Motor neuron (in vitro differentiated cells): ENCODE measurements at regions not wholly inside any gene's neighbourhood (a gene's known extent, or its start where the extent isn't known, plus 50 kb on each side); places are given as distances from the start of the nearest gene placed in this dataset.
"Not testable (repeated sequence)": the region's sequence is repeated elsewhere in the genome, so short reads cannot be mapped to it uniquely, and the experiment has no call there.

ENCODE experiments used
- ATAC-seq, 8 experiments: fragments of 200-7000 bp; cut with Tn5 transposase; replicated peaks in 6 of 8; 2 replicates each; pipeline ENCODE4 v1.8.0; 2021; ENCODE audit warnings: mild to moderate bottlenecking in 8 of 8, moderate library complexity in 8 of 8
- H3K27ac ChIP-seq, 2 donors: fragments of 250-450 bp; sonication (Bioruptor Pico); 2 replicates each; pipeline ENCODE4 v1.9.0; 2021; ENCODE audit warnings: antibody characterized with exemption in 2 of 2, mild to moderate bottlenecking in 2 of 2, moderate library complexity in 1 of 2
- H3K4me1 ChIP-seq, 2 donors: fragments of 250-450 bp; sonication (Bioruptor Pico); replicated peaks in 1 of 2; 2 replicates each; pipeline ENCODE4 v1.6.1; 2021; ENCODE audit warnings: antibody characterized with exemption in 2 of 2, mild to moderate bottlenecking in 2 of 2, moderate library complexity in 1 of 2
- H3K4me3 ChIP-seq, 5 donors: fragments of 250-450 bp; sonication (Bioruptor Pico); 2 replicates each; pipeline ENCODE4 v1.9.0; 2021; ENCODE audit warnings: antibody characterized with exemption in 5 of 5, mild to moderate bottlenecking in 5 of 5, moderate library complexity in 4 of 5
- whole genome bisulfite sequencing, 10 experiments: fragments of 450-650 bp; shearing (Covaris generic); methylation state at CpG; one replicate each; pipeline ENCODE4 v1.0.0; 2022; 5-methylcytosine and 5-hydroxymethylcytosine counted together
- in situ Hi-C, 9 experiments: fragments of 400-800 bp; cut with MboI; loops; one replicate each; pipeline ENCODE4 v1.15.0; 2021; ENCODE audit warnings: low sequenced_read_pairs in 9 of 9, low pct_unique_long_range_greater_than_20kb in 2 of 9; ENCODE audit not compliant: unreplicated experiment in 9 of 9

DNA sequence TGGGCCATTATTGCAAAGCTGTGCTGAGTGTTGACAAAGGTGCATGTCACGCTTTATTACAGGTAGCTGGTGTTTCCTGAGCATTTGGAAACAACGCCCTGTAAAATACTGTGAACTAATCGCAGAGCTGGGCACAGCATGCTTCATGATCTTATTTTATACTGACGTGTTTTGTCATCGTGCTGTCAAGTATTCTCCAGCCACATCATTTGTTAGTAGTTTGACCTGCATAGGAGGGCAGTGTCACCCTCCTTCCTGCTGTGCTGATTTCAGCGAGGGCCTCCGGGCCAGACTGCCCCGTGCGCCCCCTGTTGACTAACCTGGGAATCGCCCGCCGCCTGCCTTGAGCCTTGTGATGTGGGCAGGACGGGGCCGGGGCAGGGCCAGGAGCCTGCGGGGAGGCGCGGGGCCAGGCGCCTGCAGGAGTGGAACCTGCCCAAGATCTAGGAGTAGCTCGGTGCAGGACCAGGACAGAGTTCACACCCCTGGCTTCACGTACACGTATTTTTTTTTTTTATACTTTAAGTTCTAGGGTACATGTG lies 820.7 kb downstream of the KCNJ18 start:
- no peak for ATAC-seq
- WGBS, 10 experiments, result 46 to 75% (median 60%) methylated on average over 1 to 11 of the region's 21 CpGs; no CpG with 5 or more reads in 3 of the 10 experiments
- in situ Hi-C loops, result no loop called here

DNA sequence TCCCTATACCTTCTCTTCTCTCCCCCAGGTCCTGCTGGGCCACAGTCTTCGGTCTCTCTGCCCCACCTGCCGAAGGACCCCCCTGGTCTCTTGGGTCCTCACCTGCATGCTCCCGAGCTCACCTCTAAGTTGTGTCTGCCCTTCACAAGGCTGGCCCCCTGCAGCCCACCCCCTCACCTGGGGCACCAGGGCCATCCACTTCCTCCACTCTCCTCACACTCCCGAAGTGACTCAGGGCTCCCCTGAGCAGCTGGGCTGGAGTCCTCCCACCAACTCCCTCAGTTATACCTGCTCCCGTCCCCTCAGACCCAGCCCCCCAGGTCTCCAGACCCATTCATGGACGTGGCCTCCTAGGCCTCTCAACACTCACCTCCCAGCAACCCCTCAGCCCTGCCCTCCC lies 822.0 kb downstream of the KCNJ18 start:
- WGBS, 10 experiments, result 29% methylated on average over 1 of the region's 6 CpGs; no CpG with 5 or more reads in 9 of the 10 experiments

More for the DNA sequence above, 820.7 kb downstream of the KCNJ18 start:
- Histone ChIP-seq H3K4me3 (no peak overlapping the region), H3K27ac (no peak overlapping the region), H3K4me1 (no peaks in the 10 kb centered on the region)

GRCh38 chr17:22514767-22515320 lies 822.5 kb downstream of the KCNJ18 start:
- ATAC-seq, result no peak
- WGBS, 10 experiments, result 0 to 20% (median 20%) methylated on average over 1 of the region's 4 CpGs; no CpG with 5 or more reads in 7 of the 10 experiments
- in situ Hi-C loops, result no loop called here
- Histone ChIP-seq H3K4me1 (no peaks in the 10 kb centered on the region), H3K27ac (no peak overlapping the region), H3K4me3 (no peak overlapping the region)

More for the DNA sequence above, 822.0 kb downstream of the KCNJ18 start:
- in situ Hi-C loops, result no loop called here
- no peak for ATAC-seq
- Histone ChIP-seq H3K27ac (no peak overlapping the region), H3K4me3 (no peak overlapping the region), H3K4me1 (no peaks in the 10 kb centered on the region)

- no peaks in the 10 kb centered on the region for H3K4me1 ChIP-seq
- in situ Hi-C loops, result no loop called here
- no peak overlapping the region for H3K27ac ChIP-seq
- no peak for ATAC-seq
- WGBS, 10 experiments, result 0 to 24% (median 8%) methylated on average over 1 to 3 of the region's 5 CpGs; no CpG with 5 or more reads in 6 of the 10 experiments
- H3K4me3 ChIP-seq, result no peak overlapping the region
These were observed 823.3 kb downstream of the KCNJ18 start for GRCh38 chr17:22515599-22515998.

DNA sequence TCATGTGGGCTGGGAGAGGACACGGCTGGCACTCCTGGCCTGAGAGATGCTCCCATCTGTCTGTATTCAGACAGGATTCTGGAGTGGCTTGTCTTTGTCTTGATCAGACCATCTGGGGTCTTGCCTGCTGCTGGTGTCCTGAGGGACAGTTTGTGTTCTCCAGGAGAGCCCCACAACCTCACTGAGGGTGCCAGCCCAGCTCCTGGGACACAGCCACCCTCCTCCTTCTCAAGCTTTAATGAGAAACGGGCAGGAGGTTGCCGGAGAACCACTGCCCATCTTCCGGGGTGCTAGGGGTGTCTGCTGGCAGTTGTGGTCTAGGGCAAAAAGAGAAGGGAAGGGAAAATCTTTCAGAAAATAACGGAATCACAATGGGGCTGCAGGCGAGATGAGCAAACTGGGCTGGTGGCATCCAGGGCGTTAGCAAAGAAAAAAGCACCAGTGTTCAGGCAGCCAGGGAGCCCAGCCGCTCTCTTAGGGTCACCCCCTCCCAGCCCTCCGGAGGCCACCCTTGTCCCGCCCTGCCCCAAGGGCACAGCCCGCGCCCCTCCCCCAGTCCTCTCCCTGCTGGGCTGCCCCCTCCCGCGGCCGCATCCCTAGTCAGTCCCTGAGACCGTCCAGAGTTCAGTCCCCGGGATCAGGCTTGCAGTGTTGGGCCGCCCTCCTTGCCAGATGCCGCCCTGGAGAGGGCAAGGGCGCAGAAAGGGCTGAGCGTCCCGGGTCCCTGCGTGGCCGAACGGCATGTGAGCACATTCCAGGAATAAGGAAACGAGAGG lies 824.7 kb downstream of the KCNJ18 start:
- 0 to 65% (median 49%) methylated on average over 1 to 13 of the region's 26 CpGs; no CpG with 5 or more reads in 5 of the 10 experiments for WGBS, 10 experiments
- ATAC-seq, result no peak
- Histone ChIP-seq H3K4me3 (no peak overlapping the region), H3K27ac (no peak overlapping the region), H3K4me1 (no peaks in the 10 kb centered on the region)
- in situ Hi-C loops, result no loop called here

GRCh38 chr17:22517716-22518115 lies 825.4 kb downstream of the KCNJ18 start:
- 20 to 95% (median 61%) methylated on average over 1 to 9 of the region's 20 CpGs; no CpG with 5 or more reads in 1 of the 10 experiments for WGBS, 10 experiments
- Histone ChIP-seq H3K4me1 (no peaks in the 10 kb centered on the region), H3K27ac (no peak overlapping the region), H3K4me3 (no peak overlapping the region)
- in situ Hi-C loops, result no loop called here
- ATAC-seq, result no peak

DNA sequence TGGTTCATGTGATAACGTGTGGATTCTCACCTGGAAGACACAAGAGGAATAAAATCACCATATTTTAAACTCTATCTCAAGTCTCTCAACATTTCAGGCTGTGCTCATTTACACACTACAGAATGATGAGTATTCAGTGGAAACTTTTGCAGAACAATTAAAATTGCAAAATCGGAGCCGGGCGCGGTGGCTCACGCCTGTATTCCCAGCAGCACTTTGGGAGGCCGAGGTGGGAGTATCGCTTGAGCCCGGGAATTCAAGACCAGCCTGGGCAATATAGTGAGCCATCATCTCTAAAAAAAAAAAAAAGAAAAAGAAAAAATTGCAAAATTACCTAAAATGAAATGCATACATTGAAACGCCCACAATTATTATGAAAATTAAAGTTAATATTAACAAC lies 825.9 kb downstream of the KCNJ18 start:
- Histone ChIP-seq H3K4me3 (no peak overlapping the region), H3K4me1 (no peaks in the 10 kb centered on the region), H3K27ac (no peak overlapping the region)
- WGBS, 10 experiments, result 0 to 87% (median 72%) methylated on average over 2 to 10 of the region's 10 CpGs; no CpG with 5 or more reads in 1 of the 10 experiments
- in situ Hi-C loops, result no loop called here
- ATAC-seq, result no peak

- in situ Hi-C loops, H3K4me3 ChIP-seq, H3K27ac ChIP-seq, H3K4me1 ChIP-seq: not testable (repeated sequence)
- WGBS, 10 experiments, result 10 to 100% (median 36%) methylated on average over 1 of the region's 1 CpG; no CpG with 5 or more reads in 4 of the 10 experiments
- ATAC-seq, result peak in 3 of 8 experiments; percentile 26 to 36 (median 35)
These were observed 856.5 kb downstream of the KCNJ18 start for GRCh38 chr17:22548873-22549272.

DNA sequence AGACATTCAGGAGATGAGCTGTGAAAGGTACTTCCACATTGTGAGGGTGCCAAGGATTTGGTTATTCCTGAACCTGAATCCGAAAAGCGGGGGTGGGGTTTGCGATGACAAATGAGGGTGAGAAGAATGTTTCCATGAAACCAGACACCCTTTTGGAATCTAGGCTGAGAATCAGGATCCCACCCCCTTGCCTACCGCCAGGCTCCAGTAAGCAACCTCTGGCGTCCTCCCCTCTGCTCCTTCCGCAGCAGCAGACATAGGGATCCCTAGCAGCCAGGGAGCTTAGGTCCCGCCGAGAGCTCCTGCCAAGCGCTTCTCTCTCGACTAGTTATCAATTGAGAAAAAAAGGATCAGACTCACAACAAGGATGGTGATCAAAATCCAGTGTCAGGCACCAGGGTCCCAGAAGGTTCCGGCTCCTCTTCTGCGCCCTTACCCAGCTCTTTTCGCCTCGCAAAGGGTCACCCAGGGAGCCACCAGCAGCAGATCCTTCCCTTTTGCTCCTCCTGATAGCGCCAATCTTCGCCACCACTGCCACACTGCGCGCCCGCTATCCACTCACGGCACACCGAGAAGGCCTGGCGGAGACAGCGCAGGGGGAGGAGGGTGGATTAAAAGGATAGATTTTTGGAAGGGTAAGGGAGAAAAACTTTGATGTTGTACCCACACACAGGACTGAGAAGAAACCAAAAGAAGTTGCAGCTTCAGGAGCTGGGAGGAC lies 859.5 kb downstream of the KCNJ18 start:
- WGBS, 10 experiments, result 20 to 90% (median 73%) methylated on average over 3 to 11 of the region's 23 CpGs; no CpG with 5 or more reads in 2 of the 10 experiments
- H3K4me3 ChIP-seq, H3K27ac ChIP-seq, H3K4me1 ChIP-seq, in situ Hi-C loops, ATAC-seq: not testable (repeated sequence)

DNA sequence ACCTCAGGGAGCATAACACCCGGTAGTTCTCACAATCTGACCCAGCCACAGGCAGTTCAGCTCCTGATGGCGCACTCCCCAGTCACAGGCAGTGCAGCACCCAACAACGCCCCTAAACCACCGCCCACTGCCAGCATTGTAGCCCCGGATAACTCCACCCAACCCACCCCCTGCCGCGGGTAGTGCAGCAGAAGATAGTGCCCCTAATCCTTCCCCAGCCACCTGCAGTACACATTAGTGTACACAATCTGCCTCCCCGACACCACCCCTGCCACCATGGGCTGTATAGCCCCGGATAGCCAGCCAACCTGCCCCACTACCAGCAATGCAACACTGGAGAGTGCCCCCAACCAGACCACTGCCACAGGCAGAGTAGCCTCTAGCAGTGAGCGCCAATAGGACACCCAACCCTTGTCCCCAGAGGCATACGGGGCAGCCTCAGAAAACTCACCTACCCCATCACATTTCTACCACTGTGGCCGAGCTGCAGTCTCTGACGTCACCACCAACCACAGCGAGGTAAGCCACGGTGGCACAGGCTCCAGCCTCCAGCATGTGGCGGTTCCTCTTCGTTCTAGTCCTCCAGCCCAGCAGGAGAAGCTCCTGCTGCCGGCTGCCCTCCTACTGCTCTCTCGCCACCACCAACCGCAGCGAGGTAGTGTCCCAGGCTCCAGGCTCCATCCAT lies 877.3 kb downstream of the KCNJ18 start:
- H3K4me1 ChIP-seq, result no peaks in the 10 kb centered on the region
- ATAC-seq, result no peak
- no peak overlapping the region for H3K27ac ChIP-seq
- H3K4me3 ChIP-seq, result no peak overlapping the region
- WGBS, 10 experiments, result 29 to 100% (median 72%) methylated on average over 1 to 8 of the region's 21 CpGs; no CpG with 5 or more reads in 4 of the 10 experiments
- in situ Hi-C loops, result no loop called here

GRCh38 chr17:22570144-22570845 lies 878.0 kb downstream of the KCNJ18 start:
- WGBS, 10 experiments, result 13 to 90% (median 65%) methylated on average over 2 to 17 of the region's 17 CpGs
- Histone ChIP-seq H3K4me1 (no peaks in the 10 kb centered on the region), H3K4me3 (no peak overlapping the region), H3K27ac (no peak overlapping the region)
- in situ Hi-C loops, result no loop called here
- ATAC-seq, result no peak

GRCh38 chr17:22599322-22599721 lies 907.0 kb downstream of the KCNJ18 start:
- WGBS, 10 experiments, result 0 to 86% (median 10%) methylated on average over 1 to 3 of the region's 3 CpGs; no CpG with 5 or more reads in 3 of the 10 experiments
- H3K27ac ChIP-seq, result no peak overlapping the region
- no peak for ATAC-seq
- no peaks in the 10 kb centered on the region for H3K4me1 ChIP-seq
- H3K4me3 ChIP-seq, result no peak overlapping the region
- in situ Hi-C loops, result no loop called here
